ENCODE measurements at regions not wholly inside any gene's neighbourhood (a gene's known extent, or its start where the extent isn't known, plus 50 kb on each side); places are given as distances from the start of the nearest gene placed in this dataset.

GRCh38 chr22:27641049-27641795 is 160.3 kb downstream of the MN1 start:
- Histone ChIP-seq H3K4me2 (ENCODE audit: insufficient read depth, insufficient read length, low read length) (no peak overlapping the region), H3K4ac (ENCODE audit: low read depth, low read length) (no peak overlapping the region), H2BK15ac (ENCODE audit: low read depth, low read length) (no peak overlapping the region), H3K79me2 (ENCODE audit: insufficient read depth, low read length) (no peaks in the 10 kb centered on the region), H3K56ac (ENCODE audit: insufficient read length, low read depth, low read length) (no peak overlapping the region), H3K9me3 (ENCODE audit: control insufficient read depth, low read depth, low read length) (no peaks in the 10 kb centered on the region), H3K27me3 (ENCODE audit: insufficient read depth, low read length) (no peaks in the 10 kb centered on the region), H3K4me1 (ENCODE audit: insufficient read depth, low read length) (peaks cover 5% of the 10 kb centered on the region; the same call in 1 of the 2 replicates), H4K20me1 (ENCODE audit: control insufficient read depth, insufficient read depth, insufficient read length) (no peaks in the 10 kb centered on the region), H2BK20ac (ENCODE audit: low read depth, low read length, poor library complexity, severe bottlenecking) (no peak overlapping the region), H4K91ac (ENCODE audit: insufficient read length, low read depth, low read length) (no peak overlapping the region), H2BK120ac (ENCODE audit: low read depth, low read length, poor library complexity, severe bottlenecking) (no peak overlapping the region), H4K8ac (replicated peaks; ENCODE audit: insufficient read length, low read depth, low read length) (no peak overlapping the region), H3K18ac (ENCODE audit: insufficient read length, low read depth, low read length) (no peak overlapping the region), H2BK12ac (ENCODE audit: insufficient read length, low read depth, low read length) (no peak overlapping the region), H3K23me2 (ENCODE audit: insufficient read length, low read depth, low read length, poor library complexity, severe bottlenecking) (no peaks in the 10 kb centered on the region), H3K27ac (ENCODE audit: insufficient read length, low read depth, low read length) (no peak overlapping the region), H3K9ac (ENCODE audit: extremely low read depth, insufficient read length, low read length) (no peak overlapping the region), H2BK5ac (ENCODE audit: insufficient read length, low read length) (no peak overlapping the region), H3K14ac (ENCODE audit: insufficient read depth, low read length) (no peak overlapping the region), H4K5ac (ENCODE audit: insufficient read length, low read depth, low read length) (no peak overlapping the region), H3T11ph (ENCODE audit: low read length) (no peak overlapping the region), H3K79me1 (ENCODE audit: insufficient read depth, low read depth, low read length, poor library complexity, severe bottlenecking) (no peaks in the 10 kb centered on the region), H2AK5ac (ENCODE audit: insufficient read length, low read length) (no peak overlapping the region), H2AFZ (ENCODE audit: low read length) (no peak overlapping the region), H3K23ac (ENCODE audit: insufficient read length, low read depth, low read length) (no peak overlapping the region)
- no peak for TF ChIP-seq CTCF (conservative IDR thresholded peaks at IDR 0.05)
- no peaks in the 10 kb centered on the region for H3K36me3 Mint-ChIP-seq (ENCODE audit: insufficient read depth in 1 of 3, low read depth in 3 of 3)
- DNase-seq = no peak
- no peak overlapping the region for H3K4me3 Mint-ChIP-seq
- WGBS (ENCODE audit: extremely low coverage, insufficient read length, low lambda C conversion rate) = no CpG with 5 or more reads among the region's 8 CpGs
- H3K9me3 Mint-ChIP-seq = no peaks in the 10 kb centered on the region
- no peak overlapping the region for H3K27ac Mint-ChIP-seq
- peaks cover 42% of the 10 kb centered on the region for H3K27me3 Mint-ChIP-seq (ENCODE audit: low read depth)
- peaks cover 59 to 65% of the 10 kb centered on the region in 2 experiments for H3K4me1 Mint-ChIP-seq
